Keratinocyte (primary cell): ENCODE measurements at regions not wholly inside any gene's neighbourhood (a gene's known extent, or its start where the extent isn't known, plus 50 kb on each side); places are given as distances from the start of the nearest gene placed in this dataset.

Source experiments
- DNase-seq: peaks from one replicate; pipeline ENCODE4 v3.0.0-alpha.2; 2011; ENCODE audit warnings: low read depth, missing footprints, low spot score
- FAIRE-seq: peaks from 2 replicates; lab custom pipeline; 2011; peaks lifted over from hg19 to GRCh38; lab: Jason Lieb, UNC
- H2AFZ ChIP-seq: 2 replicates; pipeline ENCODE4 v1.6.0; 2012; ENCODE audit warnings: low read length, control low read depth, inconsistent platforms; ENCODE audit not compliant: control insufficient read depth
- H3K27ac ChIP-seq: 2 replicates; pipeline ENCODE4 v1.5.1; 2011; ENCODE audit warnings: low read length; ENCODE audit not compliant: control insufficient read depth, insufficient read depth
- H3K27me3 ChIP-seq: 3 replicates; pipeline ENCODE4 v1.6.0; 2011; ENCODE audit warnings: low read length; ENCODE audit not compliant: control insufficient read depth, insufficient read depth; ENCODE audit errors: extremely low read depth
- H3K36me3 ChIP-seq, 2 experiments: 2 replicates in 1 of 2; 3 replicates in 1 of 2; pipeline ENCODE4 v1.5.1; 2011; ENCODE audit warnings: low read length in 2 of 2, mild to moderate bottlenecking in 1 of 2; ENCODE audit not compliant: control insufficient read depth in 2 of 2, insufficient read depth in 2 of 2; ENCODE audit errors: extremely low read depth in 1 of 2
- H3K4me1 ChIP-seq: 3 replicates; pipeline ENCODE4 v1.5.1; 2011; ENCODE audit warnings: low read length; ENCODE audit not compliant: control insufficient read depth, insufficient read depth; ENCODE audit errors: extremely low read depth
- H3K4me2 ChIP-seq: 3 replicates; pipeline ENCODE4 v1.6.0; 2011; ENCODE audit warnings: low read depth, low read length; ENCODE audit not compliant: control insufficient read depth, insufficient read depth; ENCODE audit errors: extremely low read depth
- H3K4me3 ChIP-seq, 3 experiments: fragments of 200-600 bp in 1 of 3; sonication (generic) in 1 of 3; 2 replicates in 2 of 3; 3 replicates in 1 of 3; pipeline ENCODE4 v1.5.1; 2011 to 2016; ENCODE audit warnings: low read length in 3 of 3, mild to moderate bottlenecking in 3 of 3, control low read depth in 2 of 3, inconsistent platforms in 1 of 3, low read depth in 1 of 3, mixed read lengths in 1 of 3, mixed run types in 1 of 3, moderate library complexity in 1 of 3; ENCODE audit not compliant: control insufficient read depth in 2 of 3, insufficient read depth in 2 of 3; ENCODE audit errors: extremely low read depth in 1 of 3
- H3K79me2 ChIP-seq: 2 replicates; pipeline ENCODE4 v1.6.0; 2012; ENCODE audit warnings: low read length; ENCODE audit not compliant: control insufficient read depth, insufficient read depth
- H3K9ac ChIP-seq: 3 replicates; pipeline ENCODE4 v1.6.0; 2011; ENCODE audit warnings: low read length; ENCODE audit not compliant: control insufficient read depth, insufficient read depth; ENCODE audit errors: extremely low read depth
- H3K9me1 ChIP-seq: 3 replicates; pipeline ENCODE4 v1.6.0; 2011; ENCODE audit warnings: low read length; ENCODE audit not compliant: control insufficient read depth, insufficient read depth; ENCODE audit errors: extremely low read depth
- H3K9me3 ChIP-seq: 2 replicates; pipeline ENCODE4 v1.5.1; 2012; ENCODE audit warnings: low read depth, low read length; ENCODE audit not compliant: control insufficient read depth
- H4K20me1 ChIP-seq: 3 replicates; pipeline ENCODE4 v1.6.0; 2011; ENCODE audit warnings: low read length; ENCODE audit not compliant: control insufficient read depth, insufficient read depth; ENCODE audit errors: extremely low read depth
- EZH2 ChIP-seq: IDR thresholded peaks from one replicate; pipeline ENCODE4 v1.6.1; 2012; ENCODE audit warnings: inconsistent platforms, mild to moderate bottlenecking, low read length, moderate library complexity
- dilution Hi-C: fragments of 300-500 bp; cut with MboI; formaldehyde crosslinking; loops from one replicate; pipeline ENCODE4 v1.7.0; 2020; ENCODE audit warnings: low sequenced_read_pairs; ENCODE audit not compliant: extremely low pct_ligation_motif_present
- TF ChIP-seq, protein P1 (sequence below), 3 experiments: IDR thresholded peaks in 1 of 3; conservative IDR thresholded peaks in 1 of 3; optimal IDR thresholded peaks in 1 of 3; 2 replicates in 2 of 3; 3 replicates in 1 of 3; pipeline versions ENCODE3 to v1.5.1; 2011; ENCODE audit warnings: low read length in 3 of 3, mild to moderate bottlenecking in 3 of 3, moderate library complexity in 2 of 3, control low read depth in 1 of 3, inconsistent platforms in 1 of 3; ENCODE audit not compliant: insufficient read depth in 2 of 3; ENCODE audit errors: extremely low read depth in 1 of 3

DNA sequence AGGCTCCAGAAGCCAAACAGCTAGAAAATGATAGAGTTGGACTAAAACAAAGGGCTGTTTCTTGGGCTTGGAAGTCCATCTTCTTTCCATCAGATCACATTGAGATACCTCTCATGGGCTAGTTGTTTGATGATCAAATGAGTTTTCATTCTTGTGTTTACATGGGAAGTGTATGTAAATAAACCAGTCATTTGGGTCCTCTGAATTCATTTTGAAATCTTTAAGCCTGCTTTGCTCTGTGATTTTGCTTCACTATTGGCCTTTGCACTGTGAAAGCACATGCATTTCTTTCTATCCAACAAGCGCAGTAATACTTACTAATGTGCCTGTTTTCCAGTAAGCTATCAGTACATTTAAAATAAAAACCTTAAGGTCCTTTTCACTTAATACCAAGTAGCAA is 200.5 kb upstream of the IRS2 start:
- no peak overlapping the region for H3K4me3 ChIP-seq
- no peaks in the 10 kb centered on the region for H3K36me3 ChIP-seq
- H3K9ac ChIP-seq: no peak overlapping the region
- H3K9me1 ChIP-seq: no peaks in the 10 kb centered on the region
- FAIRE-seq (no peak), DNase-seq (no peak)
- H3K79me2 ChIP-seq: no peaks in the 10 kb centered on the region
- H2AFZ ChIP-seq: no peak overlapping the region
- dilution Hi-C loops: no loop called here
- TF ChIP-seq, protein P1, sequence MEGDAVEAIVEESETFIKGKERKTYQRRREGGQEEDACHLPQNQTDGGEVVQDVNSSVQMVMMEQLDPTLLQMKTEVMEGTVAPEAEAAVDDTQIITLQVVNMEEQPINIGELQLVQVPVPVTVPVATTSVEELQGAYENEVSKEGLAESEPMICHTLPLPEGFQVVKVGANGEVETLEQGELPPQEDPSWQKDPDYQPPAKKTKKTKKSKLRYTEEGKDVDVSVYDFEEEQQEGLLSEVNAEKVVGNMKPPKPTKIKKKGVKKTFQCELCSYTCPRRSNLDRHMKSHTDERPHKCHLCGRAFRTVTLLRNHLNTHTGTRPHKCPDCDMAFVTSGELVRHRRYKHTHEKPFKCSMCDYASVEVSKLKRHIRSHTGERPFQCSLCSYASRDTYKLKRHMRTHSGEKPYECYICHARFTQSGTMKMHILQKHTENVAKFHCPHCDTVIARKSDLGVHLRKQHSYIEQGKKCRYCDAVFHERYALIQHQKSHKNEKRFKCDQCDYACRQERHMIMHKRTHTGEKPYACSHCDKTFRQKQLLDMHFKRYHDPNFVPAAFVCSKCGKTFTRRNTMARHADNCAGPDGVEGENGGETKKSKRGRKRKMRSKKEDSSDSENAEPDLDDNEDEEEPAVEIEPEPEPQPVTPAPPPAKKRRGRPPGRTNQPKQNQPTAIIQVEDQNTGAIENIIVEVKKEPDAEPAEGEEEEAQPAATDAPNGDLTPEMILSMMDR (optimal IDR thresholded peaks at IDR 0.05 in 1 of 3, IDR thresholded peaks at IDR 0.05 in 1 of 3, conservative IDR thresholded peaks at IDR 0.05 in 1 of 3; ENCODE audit: extremely low read depth in 1 of 3, insufficient read depth in 2 of 3, low read length in 3 of 3): no peak
- TF ChIP-seq EZH2: no peak
- no peaks in the 10 kb centered on the region for H4K20me1 ChIP-seq
- no peaks in the 10 kb centered on the region for H3K4me1 ChIP-seq
- H3K9me3 ChIP-seq: no peaks in the 10 kb centered on the region
- H3K27ac ChIP-seq: no peak overlapping the region
- H3K27me3 ChIP-seq: no peaks in the 10 kb centered on the region
- H3K4me2 ChIP-seq: no peak overlapping the region

DNA sequence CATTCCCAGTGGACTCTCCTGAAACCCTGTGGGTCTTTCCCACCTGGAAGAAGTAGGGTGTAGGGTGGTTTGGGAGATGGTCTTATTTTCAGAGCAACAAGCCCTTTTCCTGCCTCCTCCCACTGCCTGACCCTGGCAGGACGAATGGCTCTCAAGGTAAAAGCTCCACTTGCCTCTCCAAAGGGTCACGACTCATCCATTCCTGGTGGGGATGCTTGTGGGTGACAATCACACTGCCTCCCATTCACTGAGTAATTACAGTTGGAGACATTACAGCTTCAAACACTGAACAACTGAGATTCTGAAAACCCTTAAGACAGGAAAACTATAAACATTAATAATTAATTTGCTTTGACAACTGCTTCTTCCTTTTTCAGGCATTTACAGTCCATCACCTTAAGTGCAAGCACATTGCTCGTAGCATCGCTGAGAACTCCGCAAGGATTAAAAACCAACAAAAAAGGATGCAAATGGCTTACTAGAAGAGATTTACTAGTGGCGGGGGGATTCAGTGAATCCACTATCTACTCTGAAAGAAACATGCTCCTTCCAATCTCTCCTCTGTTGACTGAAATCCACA is 199.6 kb upstream of the IRS2 start:
- no peak for FAIRE-seq

More for the DNA sequence above, 199.6 kb upstream of the IRS2 start:
- no peaks in the 10 kb centered on the region for H3K9me1 ChIP-seq
- no peak overlapping the region for H3K4me2 ChIP-seq
- no peak overlapping the region for H3K9ac ChIP-seq
- no peak overlapping the region for H2AFZ ChIP-seq
- no peaks in the 10 kb centered on the region for H3K9me3 ChIP-seq
- no peaks in the 10 kb centered on the region for H3K36me3 ChIP-seq
- no peak overlapping the region for H3K4me3 ChIP-seq
- H3K79me2 ChIP-seq: no peaks in the 10 kb centered on the region
- dilution Hi-C loops: no loop called here
- no peaks in the 10 kb centered on the region for H3K4me1 ChIP-seq
- no peaks in the 10 kb centered on the region for H4K20me1 ChIP-seq
- H3K27ac ChIP-seq: no peak overlapping the region
- TF ChIP-seq, protein P1 (optimal IDR thresholded peaks at IDR 0.05 in 1 of 3, IDR thresholded peaks at IDR 0.05 in 1 of 3, conservative IDR thresholded peaks at IDR 0.05 in 1 of 3; ENCODE audit: extremely low read depth in 1 of 3, insufficient read depth in 2 of 3, low read length in 3 of 3): no peak
- no peak for TF ChIP-seq EZH2
- no peak for DNase-seq
- H3K27me3 ChIP-seq: no peaks in the 10 kb centered on the region
